GM23338 (cell line): ENCODE measurements at regions not wholly inside any gene's neighbourhood (a gene's known extent, or its start where the extent isn't known, plus 50 kb on each side); places are given as distances from the start of the nearest gene placed in this dataset.

ENCODE experiments used
- ATAC-seq: fragments of 200-7000 bp; cut with Tn5 transposase; 3 replicates; pipeline ENCODE4 v1.9.1; 2020
- DNase-seq: peaks from one replicate; pipeline ENCODE4 v3.0.0-alpha.2; 2015; ENCODE audit warnings: low spot score
- H2AFZ ChIP-seq: fragments of 200-600 bp; sonication (generic); 2 replicates; pipeline ENCODE4 v1.8.0; 2016; ENCODE audit warnings: antibody characterized with exemption, mild to moderate bottlenecking, moderate library complexity
- H3F3A ChIP-seq: fragments of 200-600 bp; sonication (generic); replicated peaks from 2 replicates; pipeline ENCODE4 v1.8.0; 2017; ENCODE audit warnings: antibody characterized with exemption, mixed run types, low read depth
- H3K27ac ChIP-seq: fragments of 200-600 bp; sonication (generic); 2 replicates; pipeline ENCODE4 v1.6.1; 2016; ENCODE audit warnings: low read depth
- H3K27me3 ChIP-seq: fragments of 200-600 bp; sonication (generic); 2 replicates; pipeline ENCODE4 v1.8.0; 2016; ENCODE audit warnings: mild to moderate bottlenecking, mixed run types, moderate library complexity; ENCODE audit not compliant: insufficient read depth
- H3K36me3 ChIP-seq: fragments of 200-600 bp; sonication (generic); 2 replicates; pipeline ENCODE4 v1.8.0; 2016; ENCODE audit warnings: mild to moderate bottlenecking; ENCODE audit not compliant: insufficient read depth
- H3K4me1 ChIP-seq: fragments of 200-600 bp; sonication (generic); 2 replicates; pipeline ENCODE4 v1.8.0; 2016; ENCODE audit warnings: mild to moderate bottlenecking, moderate library complexity; ENCODE audit not compliant: insufficient read depth
- H3K4me2 ChIP-seq: fragments of 200-600 bp; sonication (generic); 2 replicates; pipeline ENCODE4 v1.7.1; 2017; ENCODE audit warnings: mixed run types
- H3K4me3 ChIP-seq: fragments of 200-600 bp; sonication (generic); 2 replicates; pipeline ENCODE4 v1.6.1; 2016; ENCODE audit warnings: mixed run types
- H3K79me2 ChIP-seq: fragments of 200-600 bp; sonication (generic); replicated peaks from 2 replicates; pipeline ENCODE4 v1.8.0; 2017; ENCODE audit warnings: mild to moderate bottlenecking; ENCODE audit not compliant: insufficient read depth
- H3K9me2 ChIP-seq: fragments of 200-600 bp; sonication (generic); 2 replicates; pipeline ENCODE4 v1.8.0; 2017; ENCODE audit not compliant: insufficient read depth
- H4K20me1 ChIP-seq: fragments of 200-600 bp; sonication (generic); replicated peaks from 2 replicates; pipeline ENCODE4 v1.8.0; 2017; ENCODE audit warnings: mild to moderate bottlenecking; ENCODE audit not compliant: insufficient read depth
- H3K27ac Mint-ChIP-seq: 2 replicates; pipeline ENCODE4 v1.8.0; 2020; ENCODE audit warnings: inconsistent platforms, mild to moderate bottlenecking, moderate library complexity, mixed read lengths
- H3K27me3 Mint-ChIP-seq: 3 replicates; pipeline ENCODE4 v1.8.0; 2022; ENCODE audit warnings: low read depth, mild to moderate bottlenecking, moderate library complexity, mixed read lengths, inconsistent platforms; ENCODE audit not compliant: insufficient read depth, poor library complexity
- H3K36me3 Mint-ChIP-seq: 3 replicates; pipeline ENCODE4 v1.8.0; 2021; ENCODE audit warnings: low read depth, mild to moderate bottlenecking, inconsistent platforms, moderate library complexity, mixed read lengths
- H3K4me1 Mint-ChIP-seq: 3 replicates; pipeline ENCODE4 v1.8.0; 2020; ENCODE audit warnings: mild to moderate bottlenecking, inconsistent platforms, mixed read lengths
- H3K4me3 Mint-ChIP-seq: 3 replicates; pipeline ENCODE4 v1.8.0; 2021; ENCODE audit warnings: moderate library complexity, mild to moderate bottlenecking, inconsistent platforms, mixed read lengths
- H3K9me3 Mint-ChIP-seq: 3 replicates; pipeline ENCODE4 v1.8.0; 2020; ENCODE audit warnings: moderate library complexity, mild to moderate bottlenecking, inconsistent platforms, mixed read lengths
- CREB1 ChIP-seq: fragments of 250-450 bp; sonication (Bioruptor Pico); IDR thresholded peaks from 2 replicates; pipeline ENCODE4 v1.5.0; 2020; ENCODE audit warnings: low read depth, mild to moderate bottlenecking, moderate library complexity
- ETS1 ChIP-seq: IDR thresholded peaks from 2 replicates; pipeline ENCODE4 v1.6.1; 2016; ENCODE audit warnings: antibody characterized with exemption
- EZH2 ChIP-seq: fragments of 200-600 bp; sonication (generic); IDR thresholded peaks from one replicate; pipeline ENCODE4 v1.8.0; 2017; ENCODE audit warnings: antibody characterized with exemption, mild to moderate bottlenecking, low read depth; ENCODE audit not compliant: unreplicated experiment
- EZH2phosphoT487 ChIP-seq: fragments of 200-600 bp; sonication (generic); IDR thresholded peaks from one replicate; pipeline ENCODE4 v1.8.1; 2018; ENCODE audit warnings: antibody characterized with exemption; ENCODE audit not compliant: unreplicated experiment
- JUNB ChIP-seq: IDR thresholded peaks from one replicate; pipeline ENCODE4 v1.6.1; 2016; ENCODE audit warnings: antibody characterized with exemption; ENCODE audit not compliant: unreplicated experiment
- NANOG ChIP-seq: IDR thresholded peaks from 2 replicates; pipeline ENCODE4 v1.6.1; 2016; ENCODE audit warnings: antibody characterized with exemption, borderline replicate concordance
- POLR2AphosphoS5 ChIP-seq: IDR thresholded peaks from 2 replicates; pipeline ENCODE4 v1.6.1; 2016; ENCODE audit warnings: antibody characterized with exemption, low read depth
- REST ChIP-seq: IDR thresholded peaks from one replicate; pipeline ENCODE4 v1.6.1; 2018; ENCODE audit warnings: antibody characterized with exemption; ENCODE audit not compliant: unreplicated experiment
- STAT1 ChIP-seq: IDR thresholded peaks from one replicate; pipeline ENCODE4 v1.6.1; 2016; ENCODE audit warnings: antibody characterized with exemption; ENCODE audit not compliant: unreplicated experiment
- ZNF114 ChIP-seq: fragments of 250-450 bp; sonication (Bioruptor Pico); IDR thresholded peaks from 2 replicates; pipeline ENCODE4 v1.5.0; 2020; ENCODE audit warnings: mild to moderate bottlenecking, moderate library complexity
- ZNF331 ChIP-seq: fragments of 250-450 bp; sonication (Bioruptor Pico); IDR thresholded peaks from 2 replicates; pipeline ENCODE4 v1.5.0; 2020; ENCODE audit warnings: low read depth, mild to moderate bottlenecking, moderate library complexity
- TF ChIP-seq, protein P1 (sequence below), 2 experiments: fragments of 200-600 bp in 1 of 2; sonication (generic) in 1 of 2; conservative IDR thresholded peaks; 2 replicates each; pipeline versions ENCODE4 v1.5.1 to v1.6.1; 2016 to 2017; ENCODE audit warnings: antibody characterized with exemption in 2 of 2, low read depth in 2 of 2, mild to moderate bottlenecking in 2 of 2, moderate library complexity in 1 of 2
- TF ChIP-seq, protein P2 (sequence below): fragments of 250-450 bp; sonication (Bioruptor Pico); IDR thresholded peaks from 2 replicates; pipeline ENCODE4 v1.5.0; 2020; ENCODE audit warnings: mild to moderate bottlenecking, moderate library complexity

DNA sequence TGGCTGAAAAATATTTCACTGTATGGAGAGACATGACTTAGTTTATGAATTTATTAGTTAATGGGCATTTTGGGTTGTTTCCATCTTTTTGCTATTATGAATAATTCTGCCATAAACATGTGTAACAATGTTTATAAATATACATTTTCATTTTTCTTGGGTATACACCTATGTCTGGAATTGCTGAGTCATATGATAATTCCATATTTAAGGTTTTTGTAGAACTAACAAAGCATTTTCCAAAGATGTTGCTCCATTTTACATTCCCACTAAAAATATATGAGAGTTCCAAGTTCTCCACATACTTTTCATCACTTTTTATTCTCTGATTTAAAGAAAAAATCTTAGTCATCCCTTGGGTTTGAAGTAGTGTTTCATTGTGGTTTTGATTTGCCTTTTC, 108.8 kb upstream of the LRRTM4 start:
- DNase-seq (no peak), ATAC-seq (no peak)
- Histone ChIP-seq H3K79me2 (no peaks in the 10 kb centered on the region), H3K4me1 (peaks cover 7% of the 10 kb centered on the region; the same call in 1 of the 2 replicates), H3K27me3 (no peaks in the 10 kb centered on the region), H3K9me2 (no peaks in the 10 kb centered on the region; the same call in 1 of the 2 replicates), H2AFZ (no peak overlapping the region), H3K4me3 (no peak overlapping the region), H3F3A (no peaks in the 10 kb centered on the region), H3K36me3 (no peaks in the 10 kb centered on the region), H3K27ac (no peak overlapping the region), H4K20me1 (no peaks in the 10 kb centered on the region), H3K4me2 (no peak overlapping the region)
- no peak overlapping the region for H3K4me3 Mint-ChIP-seq
- peaks cover 2% of the 10 kb centered on the region; the same call in 1 of the 3 replicates for H3K9me3 Mint-ChIP-seq
- H3K4me1 Mint-ChIP-seq, result peaks cover 6% of the 10 kb centered on the region; the same call in 2 of the 3 replicates
- H3K27me3 Mint-ChIP-seq, result no peaks in the 10 kb centered on the region
- peaks cover 2% of the 10 kb centered on the region; the same call in 1 of the 3 replicates for H3K36me3 Mint-ChIP-seq
- no peak overlapping the region for H3K27ac Mint-ChIP-seq
- TF ChIP-seq, protein P1, sequence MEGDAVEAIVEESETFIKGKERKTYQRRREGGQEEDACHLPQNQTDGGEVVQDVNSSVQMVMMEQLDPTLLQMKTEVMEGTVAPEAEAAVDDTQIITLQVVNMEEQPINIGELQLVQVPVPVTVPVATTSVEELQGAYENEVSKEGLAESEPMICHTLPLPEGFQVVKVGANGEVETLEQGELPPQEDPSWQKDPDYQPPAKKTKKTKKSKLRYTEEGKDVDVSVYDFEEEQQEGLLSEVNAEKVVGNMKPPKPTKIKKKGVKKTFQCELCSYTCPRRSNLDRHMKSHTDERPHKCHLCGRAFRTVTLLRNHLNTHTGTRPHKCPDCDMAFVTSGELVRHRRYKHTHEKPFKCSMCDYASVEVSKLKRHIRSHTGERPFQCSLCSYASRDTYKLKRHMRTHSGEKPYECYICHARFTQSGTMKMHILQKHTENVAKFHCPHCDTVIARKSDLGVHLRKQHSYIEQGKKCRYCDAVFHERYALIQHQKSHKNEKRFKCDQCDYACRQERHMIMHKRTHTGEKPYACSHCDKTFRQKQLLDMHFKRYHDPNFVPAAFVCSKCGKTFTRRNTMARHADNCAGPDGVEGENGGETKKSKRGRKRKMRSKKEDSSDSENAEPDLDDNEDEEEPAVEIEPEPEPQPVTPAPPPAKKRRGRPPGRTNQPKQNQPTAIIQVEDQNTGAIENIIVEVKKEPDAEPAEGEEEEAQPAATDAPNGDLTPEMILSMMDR (conservative IDR thresholded peaks at IDR 0.05; ENCODE audit: low read depth in 2 of 2), result no peak
- TF ChIP-seq REST (no peak), CREB1 (no peak), NANOG (no peak), JUNB (no peak), POLR2AphosphoS5 (no peak), ZNF331 (no peak), ZNF114 (CRISPR knock-in tag) (no peak), EZH2 (no peak), EZH2phosphoT487 (no peak), ETS1 (no peak), STAT1 (no peak)
- TF ChIP-seq, protein P2, sequence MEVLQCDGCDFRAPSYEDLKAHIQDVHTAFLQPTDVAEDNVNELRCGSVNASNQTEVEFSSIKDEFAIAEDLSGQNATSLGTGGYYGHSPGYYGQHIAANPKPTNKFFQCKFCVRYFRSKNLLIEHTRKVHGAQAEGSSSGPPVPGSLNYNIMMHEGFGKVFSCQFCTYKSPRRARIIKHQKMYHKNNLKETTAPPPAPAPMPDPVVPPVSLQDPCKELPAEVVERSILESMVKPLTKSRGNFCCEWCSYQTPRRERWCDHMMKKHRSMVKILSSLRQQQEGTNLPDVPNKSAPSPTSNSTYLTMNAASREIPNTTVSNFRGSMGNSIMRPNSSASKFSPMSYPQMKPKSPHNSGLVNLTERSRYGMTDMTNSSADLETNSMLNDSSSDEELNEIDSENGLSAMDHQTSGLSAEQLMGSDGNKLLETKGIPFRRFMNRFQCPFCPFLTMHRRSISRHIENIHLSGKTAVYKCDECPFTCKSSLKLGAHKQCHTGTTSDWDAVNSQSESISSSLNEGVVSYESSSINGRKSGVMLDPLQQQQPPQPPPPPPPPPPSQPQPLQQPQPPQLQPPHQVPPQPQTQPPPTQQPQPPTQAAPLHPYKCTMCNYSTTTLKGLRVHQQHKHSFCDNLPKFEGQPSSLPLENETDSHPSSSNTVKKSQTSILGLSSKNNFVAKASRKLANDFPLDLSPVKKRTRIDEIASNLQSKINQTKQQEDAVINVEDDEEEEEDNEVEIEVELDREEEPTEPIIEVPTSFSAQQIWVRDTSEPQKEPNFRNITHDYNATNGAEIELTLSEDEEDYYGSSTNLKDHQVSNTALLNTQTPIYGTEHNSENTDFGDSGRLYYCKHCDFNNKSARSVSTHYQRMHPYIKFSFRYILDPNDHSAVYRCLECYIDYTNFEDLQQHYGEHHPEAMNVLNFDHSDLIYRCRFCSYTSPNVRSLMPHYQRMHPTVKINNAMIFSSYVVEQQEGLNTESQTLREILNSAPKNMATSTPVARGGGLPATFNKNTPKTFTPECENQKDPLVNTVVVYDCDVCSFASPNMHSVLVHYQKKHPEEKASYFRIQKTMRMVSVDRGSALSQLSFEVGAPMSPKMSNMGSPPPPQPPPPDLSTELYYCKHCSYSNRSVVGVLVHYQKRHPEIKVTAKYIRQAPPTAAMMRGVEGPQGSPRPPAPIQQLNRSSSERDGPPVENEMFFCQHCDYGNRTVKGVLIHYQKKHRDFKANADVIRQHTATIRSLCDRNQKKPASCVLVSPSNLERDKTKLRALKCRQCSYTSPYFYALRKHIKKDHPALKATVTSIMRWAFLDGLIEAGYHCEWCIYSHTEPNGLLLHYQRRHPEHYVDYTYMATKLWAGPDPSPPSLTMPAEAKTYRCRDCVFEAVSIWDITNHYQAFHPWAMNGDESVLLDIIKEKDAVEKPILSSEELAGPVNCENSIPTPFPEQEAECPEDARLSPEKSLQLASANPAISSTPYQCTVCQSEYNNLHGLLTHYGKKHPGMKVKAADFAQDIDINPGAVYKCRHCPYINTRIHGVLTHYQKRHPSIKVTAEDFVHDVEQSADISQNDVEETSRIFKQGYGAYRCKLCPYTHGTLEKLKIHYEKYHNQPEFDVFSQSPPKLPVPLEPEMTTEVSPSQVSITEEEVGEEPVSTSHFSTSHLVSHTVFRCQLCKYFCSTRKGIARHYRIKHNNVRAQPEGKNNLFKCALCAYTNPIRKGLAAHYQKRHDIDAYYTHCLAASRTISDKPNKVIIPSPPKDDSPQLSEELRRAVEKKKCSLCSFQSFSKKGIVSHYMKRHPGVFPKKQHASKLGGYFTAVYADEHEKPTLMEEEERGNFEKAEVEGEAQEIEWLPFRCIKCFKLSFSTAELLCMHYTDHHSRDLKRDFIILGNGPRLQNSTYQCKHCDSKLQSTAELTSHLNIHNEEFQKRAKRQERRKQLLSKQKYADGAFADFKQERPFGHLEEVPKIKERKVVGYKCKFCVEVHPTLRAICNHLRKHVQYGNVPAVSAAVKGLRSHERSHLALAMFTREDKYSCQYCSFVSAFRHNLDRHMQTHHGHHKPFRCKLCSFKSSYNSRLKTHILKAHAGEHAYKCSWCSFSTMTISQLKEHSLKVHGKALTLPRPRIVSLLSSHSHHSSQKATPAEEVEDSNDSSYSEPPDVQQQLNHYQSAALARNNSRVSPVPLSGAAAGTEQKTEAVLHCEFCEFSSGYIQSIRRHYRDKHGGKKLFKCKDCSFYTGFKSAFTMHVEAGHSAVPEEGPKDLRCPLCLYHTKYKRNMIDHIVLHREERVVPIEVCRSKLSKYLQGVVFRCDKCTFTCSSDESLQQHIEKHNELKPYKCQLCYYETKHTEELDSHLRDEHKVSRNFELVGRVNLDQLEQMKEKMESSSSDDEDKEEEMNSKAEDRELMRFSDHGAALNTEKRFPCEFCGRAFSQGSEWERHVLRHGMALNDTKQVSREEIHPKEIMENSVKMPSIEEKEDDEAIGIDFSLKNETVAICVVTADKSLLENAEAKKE (CRISPR knock-in tag), result no peak
